GM12874 (cell line): ENCODE measurements at regions not wholly inside any gene's neighbourhood (a gene's known extent, or its start where the extent isn't known, plus 50 kb on each side); places are given as distances from the start of the nearest gene placed in this dataset.

Experiments used
- TF ChIP-seq, protein P1 (sequence below): IDR thresholded peaks from 2 replicates; pipeline ENCODE4 v1.5.1; 2011; ENCODE audit warnings: low read depth, mild to moderate bottlenecking, control low read depth, low read length, moderate library complexity; ENCODE audit not compliant: insufficient read depth

DNA sequence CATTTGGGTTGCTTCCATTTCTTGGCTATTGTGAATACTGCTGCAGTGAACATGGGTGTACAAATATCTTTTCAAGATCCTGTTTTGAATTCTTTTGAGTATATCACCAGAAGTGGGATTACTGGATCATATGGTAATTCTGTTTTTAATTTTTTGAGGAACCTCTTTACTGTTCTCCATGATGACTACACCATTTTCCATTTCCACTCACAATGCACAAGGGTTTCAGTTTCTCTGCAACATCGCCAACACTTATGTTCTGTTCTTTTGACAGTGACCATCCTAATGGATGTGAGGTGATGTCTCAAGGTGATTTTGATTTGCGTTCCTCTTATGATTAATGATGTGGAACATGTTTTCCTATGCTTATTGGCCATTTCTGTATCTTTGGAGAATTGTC is 214.4 kb upstream of the ZFP64 start:
- TF ChIP-seq, protein P1, sequence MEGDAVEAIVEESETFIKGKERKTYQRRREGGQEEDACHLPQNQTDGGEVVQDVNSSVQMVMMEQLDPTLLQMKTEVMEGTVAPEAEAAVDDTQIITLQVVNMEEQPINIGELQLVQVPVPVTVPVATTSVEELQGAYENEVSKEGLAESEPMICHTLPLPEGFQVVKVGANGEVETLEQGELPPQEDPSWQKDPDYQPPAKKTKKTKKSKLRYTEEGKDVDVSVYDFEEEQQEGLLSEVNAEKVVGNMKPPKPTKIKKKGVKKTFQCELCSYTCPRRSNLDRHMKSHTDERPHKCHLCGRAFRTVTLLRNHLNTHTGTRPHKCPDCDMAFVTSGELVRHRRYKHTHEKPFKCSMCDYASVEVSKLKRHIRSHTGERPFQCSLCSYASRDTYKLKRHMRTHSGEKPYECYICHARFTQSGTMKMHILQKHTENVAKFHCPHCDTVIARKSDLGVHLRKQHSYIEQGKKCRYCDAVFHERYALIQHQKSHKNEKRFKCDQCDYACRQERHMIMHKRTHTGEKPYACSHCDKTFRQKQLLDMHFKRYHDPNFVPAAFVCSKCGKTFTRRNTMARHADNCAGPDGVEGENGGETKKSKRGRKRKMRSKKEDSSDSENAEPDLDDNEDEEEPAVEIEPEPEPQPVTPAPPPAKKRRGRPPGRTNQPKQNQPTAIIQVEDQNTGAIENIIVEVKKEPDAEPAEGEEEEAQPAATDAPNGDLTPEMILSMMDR, result no peak

DNA sequence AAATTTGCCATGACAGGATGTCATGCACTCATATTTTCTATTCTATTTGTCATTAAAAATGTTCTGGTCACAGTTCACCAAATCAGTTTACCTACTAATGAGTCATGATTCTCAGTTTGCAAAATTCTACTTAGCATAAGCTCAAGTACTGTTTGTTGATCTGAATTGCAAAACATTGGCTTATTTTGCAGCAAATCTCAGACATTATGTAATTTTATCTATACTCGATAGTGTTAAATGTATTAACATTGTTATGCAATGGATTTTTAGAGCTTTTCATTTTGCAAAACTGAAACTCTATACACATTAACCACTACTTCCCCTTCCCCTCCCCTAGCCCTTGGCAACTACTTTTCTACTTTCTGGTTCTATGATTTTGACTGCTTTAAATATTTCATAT is 213.8 kb upstream of the ZFP64 start:
- TF ChIP-seq, protein P1, result no peak

DNA sequence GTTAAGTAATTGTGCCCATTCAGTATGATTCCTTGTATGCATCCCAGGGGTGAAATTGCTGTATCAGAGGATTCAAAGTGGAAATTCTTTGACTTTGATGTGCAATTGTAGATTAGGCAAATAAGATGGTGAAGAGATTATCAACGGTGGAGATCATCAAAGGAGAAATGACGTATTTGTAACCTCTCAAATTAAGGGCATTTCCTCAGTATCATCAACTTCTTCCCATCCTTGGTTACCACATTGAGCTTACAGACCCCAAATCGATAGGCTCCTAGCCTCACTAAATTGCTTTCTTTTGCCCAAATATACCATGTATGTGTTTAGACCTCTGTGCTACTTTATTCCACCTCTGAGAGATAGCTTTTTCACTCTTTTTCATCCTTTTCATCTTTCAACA is 213.1 kb upstream of the ZFP64 start:
- TF ChIP-seq, protein P1, result no peak

DNA sequence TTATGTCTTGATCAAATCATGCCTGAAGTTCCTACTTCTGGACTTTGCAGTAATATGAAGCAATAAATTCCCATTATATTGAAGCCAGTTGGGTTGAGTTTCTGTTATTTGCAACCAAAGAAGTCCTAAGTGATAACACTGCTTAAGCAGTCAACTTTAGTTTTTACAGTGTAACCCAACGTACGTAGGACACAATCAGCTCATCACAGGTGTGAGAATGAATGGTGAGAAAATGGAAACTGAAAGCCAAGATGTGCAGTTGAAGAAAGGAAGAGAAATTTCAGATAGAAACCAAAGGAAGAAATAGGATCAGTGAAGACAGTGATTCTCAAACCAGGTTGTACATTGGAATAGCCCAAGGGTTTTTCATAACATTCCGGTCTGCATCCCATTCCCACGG is 211.4 kb upstream of the ZFP64 start:
- TF ChIP-seq, protein P1, result no peak

DNA sequence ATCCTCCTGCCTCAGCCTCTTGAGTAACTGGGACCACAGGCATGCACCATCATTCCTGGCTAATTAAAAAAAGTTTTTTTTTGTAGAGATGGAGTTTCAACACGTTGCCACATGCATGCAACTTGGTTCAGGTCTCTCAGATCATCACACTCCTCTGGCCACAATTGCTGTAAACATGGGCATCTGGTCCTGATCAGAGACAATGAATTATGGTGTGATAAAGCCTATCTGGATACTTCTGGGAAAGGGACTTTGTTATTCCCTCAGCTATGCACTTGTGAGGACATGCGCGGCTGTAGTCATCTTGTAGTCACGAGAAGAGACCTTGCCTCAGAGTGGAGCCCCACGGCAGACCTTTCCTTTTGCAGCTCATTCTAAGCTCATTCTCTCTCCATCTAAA is 210.9 kb upstream of the ZFP64 start:
- TF ChIP-seq, protein P1, result no peak

DNA sequence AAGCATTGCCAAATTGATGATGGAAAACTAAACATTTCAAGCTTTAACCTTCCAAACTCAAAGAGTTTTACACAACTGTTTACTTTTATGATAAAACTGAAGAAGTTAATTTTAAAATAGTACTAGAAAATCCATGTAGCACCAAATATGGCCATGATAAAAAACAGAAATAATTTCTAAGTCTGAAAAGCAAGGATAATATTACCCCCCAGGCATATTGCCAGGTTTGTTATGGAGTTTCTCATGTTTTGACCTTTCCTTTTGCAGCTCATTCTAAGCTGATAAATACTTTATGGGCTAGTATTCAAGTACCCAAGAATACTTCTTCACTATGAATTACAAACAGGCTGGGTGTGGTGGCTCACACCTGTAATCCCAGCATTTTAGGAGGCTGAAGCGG is 209.9 kb upstream of the ZFP64 start:
- TF ChIP-seq, protein P1, result no peak

DNA sequence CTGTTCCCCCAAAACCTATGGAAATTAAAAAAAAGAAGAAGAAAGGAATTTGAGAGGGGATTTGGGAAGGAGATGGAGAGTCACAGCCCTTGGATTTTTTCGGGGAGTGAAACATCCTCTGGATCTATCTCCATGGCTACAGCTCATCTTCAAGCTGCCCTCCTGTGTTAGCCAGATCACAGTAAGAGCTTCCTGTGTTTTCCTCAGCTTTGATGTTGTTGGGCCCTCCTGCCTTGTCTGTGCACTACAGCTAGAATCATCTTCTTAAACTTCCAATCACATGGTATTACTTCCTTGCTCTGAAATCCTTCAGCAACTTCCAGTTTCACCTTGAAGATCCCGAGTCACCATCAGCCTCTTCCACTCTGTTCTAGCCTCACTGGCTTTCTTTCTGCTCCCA is 207.8 kb upstream of the ZFP64 start:
- TF ChIP-seq, protein P1, result no peak

DNA sequence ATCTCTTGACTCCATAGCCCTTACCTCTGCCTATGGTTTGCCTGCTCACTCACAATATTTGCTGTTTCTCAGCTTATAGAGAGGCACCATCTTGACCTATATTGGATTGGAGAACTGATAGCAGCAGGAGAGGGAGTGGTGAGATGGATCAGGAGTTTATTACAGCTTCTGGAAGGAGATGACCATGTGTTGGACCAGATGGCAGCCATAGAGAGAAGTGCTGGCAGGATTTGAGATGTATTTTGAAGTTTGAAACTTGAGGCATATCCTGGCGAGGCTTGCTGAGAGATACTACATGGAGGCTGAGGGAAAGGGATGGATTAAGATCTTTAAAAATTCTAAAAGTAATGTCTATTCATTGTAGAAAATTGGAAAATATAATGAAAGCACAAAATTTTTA is 198.0 kb upstream of the ZFP64 start:
- TF ChIP-seq, protein P1, result no peak
